HCT116 (cell line): ENCODE measurements at regions not wholly inside any gene's neighbourhood (a gene's known extent, or its start where the extent isn't known, plus 50 kb on each side); places are given as distances from the start of the nearest gene placed in this dataset.

ENCODE experiments used
- ATF3 ChIP-seq: IDR thresholded peaks from 2 replicates; pipeline ENCODE4 v1.6.1; 2012
- CTCF ChIP-seq, 3 experiments: fragments of 200-600 bp in 1 of 3; sonication (generic) in 1 of 3; IDR thresholded peaks in 2 of 3; conservative IDR thresholded peaks in 1 of 3; 2 replicates each; pipeline ENCODE4 v1.5.1; 2012 to 2017; ENCODE audit warnings: low read depth in 2 of 3, low read length in 2 of 3, antibody characterized with exemption in 1 of 3, borderline replicate concordance in 1 of 3, control low read depth in 1 of 3, mild to moderate bottlenecking in 1 of 3, mixed read lengths in 1 of 3, mixed run types in 1 of 3, moderate library complexity in 1 of 3; ENCODE audit not compliant: insufficient read depth in 1 of 3
- EGR1 ChIP-seq: IDR thresholded peaks from 2 replicates; pipeline ENCODE4 v1.6.1; 2012; ENCODE audit warnings: low read depth
- ELF1 ChIP-seq: IDR thresholded peaks from 2 replicates; pipeline ENCODE4 v1.6.1; 2012; ENCODE audit warnings: low read depth, borderline replicate concordance
- EZH2 ChIP-seq: fragments of 200-600 bp; sonication (generic); IDR thresholded peaks from 2 replicates; pipeline ENCODE4 v1.6.1; 2017; ENCODE audit warnings: antibody characterized with exemption, mixed run types
- EZH2phosphoT487 ChIP-seq: fragments of 200-600 bp; IDR thresholded peaks from 2 replicates; pipeline ENCODE4 v1.6.1; 2018; ENCODE audit warnings: antibody characterized with exemption, borderline replicate concordance
- MAX ChIP-seq: IDR thresholded peaks from 2 replicates; pipeline ENCODE4 v1.6.1; 2012
- POLR2A ChIP-seq: IDR thresholded peaks from 2 replicates; pipeline ENCODE4 v1.7.0; 2011; ENCODE audit warnings: borderline replicate concordance; ENCODE audit not compliant: insufficient read depth, insufficient read length; ENCODE audit errors: extremely low read depth
- RAD21 ChIP-seq: IDR thresholded peaks from 2 replicates; pipeline ENCODE4 v1.6.1; 2012; ENCODE audit warnings: low read depth, mild to moderate bottlenecking
- REST ChIP-seq: IDR thresholded peaks from 2 replicates; pipeline ENCODE4 v1.6.1; 2012; ENCODE audit warnings: low read depth
- TCF7L2 ChIP-seq: IDR thresholded peaks from 2 replicates; pipeline ENCODE4 v1.7.0; 2011; ENCODE audit warnings: borderline replicate concordance, inconsistent platforms; ENCODE audit not compliant: insufficient read depth, insufficient read length; ENCODE audit errors: extremely low read depth
- ZBTB33 ChIP-seq: IDR thresholded peaks from 2 replicates; pipeline ENCODE4 v1.6.1; 2011; ENCODE audit warnings: mild to moderate bottlenecking, low read length, moderate library complexity; ENCODE audit not compliant: insufficient replicate concordance; ENCODE audit errors: extremely low read depth

- TF ChIP-seq CTCF (IDR thresholded peaks at IDR 0.05 in 2 of 3, conservative IDR thresholded peaks at IDR 0.05 in 1 of 3; ENCODE audit: borderline replicate concordance in 1 of 3, insufficient read depth in 1 of 3, low read depth in 2 of 3, low read length in 2 of 3) (no peak), REST (no peak), ZBTB33 (no peak), RAD21 (no peak), EZH2 (no peak), ATF3 (no peak), ELF1 (no peak), EGR1 (no peak), EZH2phosphoT487 (no peak), TCF7L2 (no peak), POLR2A (no peak), MAX (no peak)
These were observed 628.6 kb upstream of the KIRREL3 start for GRCh38 chr11:127629200-127629599.
